Ovary (tissue), 7 donors: ENCODE measurements at regions not wholly inside any gene's neighbourhood (a gene's known extent, or its start where the extent isn't known, plus 50 kb on each side); places are given as distances from the start of the nearest gene placed in this dataset.
"Not testable (repeated sequence)": the region's sequence is repeated elsewhere in the genome, so short reads cannot be mapped to it uniquely, and the experiment has no call there.

Experiments
- DNase-seq, 5 donors: peaks; one replicate each; pipeline ENCODE4 v3.0.0-alpha.2; 2019 to 2020
- H3K27ac ChIP-seq, 2 donors: fragments of 200-600 bp; one replicate each; pipeline versions ENCODE4 v1.5.1 to v1.8.0; 2019 to 2022
- H3K27me3 ChIP-seq: fragments of 200-600 bp; one replicate; pipeline ENCODE4 v1.8.0; 2022
- H3K36me3 ChIP-seq: fragments of 200-600 bp; sonication (generic); one replicate; pipeline ENCODE4 v1.5.1; 2019
- H3K4me1 ChIP-seq: one replicate; pipeline ENCODE4 v1.8.1; 2013; ENCODE audit warnings: mild to moderate bottlenecking, moderate library complexity; ENCODE audit not compliant: insufficient read depth
- H3K4me3 ChIP-seq: fragments of 200-600 bp; sonication (generic); one replicate; pipeline ENCODE4 v1.5.1; 2017
- H3K9me3 ChIP-seq, 2 donors: fragments of 200-600 bp in 1 of 2; sonication (generic) in 1 of 2; one replicate each; pipeline versions ENCODE4 v1.5.1 to v1.8.1; 2013 to 2019; ENCODE audit warnings: mild to moderate bottlenecking in 1 of 2, moderate library complexity in 1 of 2
- CTCF ChIP-seq, 3 donors: fragments of 450-650 bp in 2 of 3; fragments of 200-600 bp in 1 of 3; IDR thresholded peaks; one replicate each; pipeline versions ENCODE4 v1.5.1 to v1.8.0; 2016 to 2022; ENCODE audit warnings: antibody characterized with exemption in 3 of 3, mild to moderate bottlenecking in 1 of 3
- EP300 ChIP-seq: sonication (generic); formaldehyde crosslinking; IDR thresholded peaks from one replicate; pipeline ENCODE4 v1.6.1; 2017; ENCODE audit warnings: antibody characterized with exemption
- POLR2A ChIP-seq: fragments of 450-650 bp; IDR thresholded peaks from one replicate; pipeline ENCODE4 v1.6.1; 2017; ENCODE audit warnings: antibody characterized with exemption, mild to moderate bottlenecking, moderate library complexity
- WGBS, 3 donors: extraction: QIAGEN DNeasy Blood & Tissue Kit in 1 of 3; methylation state at CpG; one replicate each; pipeline versions ENCODE4 v1.1.5 to v1.1.7; 2013 to 2017; 5-methylcytosine and 5-hydroxymethylcytosine counted together
- intact Hi-C, 4 donors: fragments of 100-400 bp; cut with DNase I; formaldehyde crosslinking; loops; one replicate each; pipeline versions ENCODE4 v1.11.0 to v1.15.1; 2022 to 2023
- donor health status: DM: no; HTN: no; CAD: no; lungs with moderate emphysema.
- donor health status: DM: no; HTN: no; CAD: no.
- donor health status: Bipolar disorder and iron deficiency.
- donor health status: DM: no; HTN: no; CAD: no.
- donor health status: DM: yes; HTN: yes; CAD: no.

GRCh38 chr12:89872922-89873630, 164.4 kb upstream of the ATP2B1 start:
- no peak for DNase-seq
- intact Hi-C loops, result no loop called here
- H3K27ac ChIP-seq, result no peak overlapping the region
- H3K36me3 ChIP-seq, result no peaks in the 10 kb centered on the region
- 78 to 95% (median 80%) methylated on average over 6 of the region's 6 CpGs for WGBS, 3 donors
- no peaks in the 10 kb centered on the region for H3K9me3 ChIP-seq
- H3K27me3 ChIP-seq, result no peaks in the 10 kb centered on the region
- H3K4me3 ChIP-seq, result no peak overlapping the region
- no peak for TF ChIP-seq EP300
- no peak for TF ChIP-seq POLR2A
- no peak for TF ChIP-seq CTCF (IDR thresholded peaks at IDR 0.05)
- H3K4me1 ChIP-seq, result no peaks in the 10 kb centered on the region

DNA sequence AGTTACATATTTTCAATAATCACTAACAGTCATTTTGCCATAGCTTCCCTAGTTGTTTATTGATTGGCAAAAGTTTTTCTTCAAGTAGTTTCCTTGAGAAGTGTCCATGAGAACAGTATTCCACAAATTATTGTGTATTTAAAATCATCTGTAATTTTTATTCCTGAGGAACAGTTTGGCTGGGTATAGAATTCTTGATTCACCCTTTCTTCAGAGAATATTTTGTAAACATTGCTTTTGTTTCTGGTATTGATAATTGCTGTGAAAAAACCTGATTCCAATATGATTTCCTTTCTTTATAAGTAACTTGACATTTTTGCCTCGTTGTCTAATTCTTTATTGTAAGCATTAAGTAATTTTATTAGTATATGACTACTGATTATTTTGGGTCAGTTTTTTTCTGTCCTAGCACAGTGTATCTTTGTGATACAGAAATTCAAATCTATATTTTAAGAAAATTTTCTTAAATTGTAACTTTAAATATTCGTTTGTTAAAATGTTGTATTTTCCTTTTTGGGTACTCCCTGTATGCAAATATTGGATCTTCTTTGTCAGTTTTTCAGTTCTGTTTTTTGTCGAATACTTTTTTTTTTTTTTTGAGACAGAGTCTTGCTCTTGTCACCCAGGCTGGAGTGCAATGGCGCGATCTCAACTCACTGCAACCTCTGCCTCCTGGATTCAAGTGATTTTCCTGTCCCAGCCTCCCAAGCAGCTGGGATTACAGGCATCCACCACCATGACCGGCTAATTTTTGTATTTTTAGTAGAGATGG, 162.0 kb upstream of the ATP2B1 start:
- intact Hi-C loops, result no loop called here
- Histone ChIP-seq H3K9me3 (no peaks in the 10 kb centered on the region), H3K4me3 (no peak overlapping the region), H3K4me1 (no peaks in the 10 kb centered on the region), H3K27ac (no peak overlapping the region), H3K36me3 (no peaks in the 10 kb centered on the region), H3K27me3 (no peaks in the 10 kb centered on the region)
- 80 to 81% (median 80%) methylated on average over 6 of the region's 6 CpGs for WGBS, 3 donors
- TF ChIP-seq POLR2A (no peak), EP300 (no peak), CTCF (IDR thresholded peaks at IDR 0.05) (no peak)
- no peak for DNase-seq

GRCh38 chr12:89867611-89868010, 159.0 kb upstream of the ATP2B1 start:
- DNase-seq, H3K27ac ChIP-seq, H3K4me3 ChIP-seq, intact Hi-C loops, H3K36me3 ChIP-seq, H3K9me3 ChIP-seq, H3K4me1 ChIP-seq, H3K27me3 ChIP-seq: not testable (repeated sequence)
- WGBS, 3 donors, result 91 to 95% (median 94%) methylated on average over 12 to 23 of the region's 23 CpGs

- intact Hi-C loops, result no loop called here
- Histone ChIP-seq H3K4me3 (no peak overlapping the region), H3K4me1 (no peaks in the 10 kb centered on the region), H3K9me3 (no peaks in the 10 kb centered on the region), H3K27ac (no peak overlapping the region), H3K36me3 (no peaks in the 10 kb centered on the region), H3K27me3 (no peaks in the 10 kb centered on the region)
- TF ChIP-seq POLR2A (no peak), CTCF (IDR thresholded peaks at IDR 0.05) (no peak), EP300 (no peak)
- DNase-seq, result no peak
- WGBS, 3 donors, result 59 to 80% (median 71%) methylated on average over 1 of the region's 1 CpG
These were observed 155.8 kb upstream of the ATP2B1 start for GRCh38 chr12:89864411-89864810.

DNA sequence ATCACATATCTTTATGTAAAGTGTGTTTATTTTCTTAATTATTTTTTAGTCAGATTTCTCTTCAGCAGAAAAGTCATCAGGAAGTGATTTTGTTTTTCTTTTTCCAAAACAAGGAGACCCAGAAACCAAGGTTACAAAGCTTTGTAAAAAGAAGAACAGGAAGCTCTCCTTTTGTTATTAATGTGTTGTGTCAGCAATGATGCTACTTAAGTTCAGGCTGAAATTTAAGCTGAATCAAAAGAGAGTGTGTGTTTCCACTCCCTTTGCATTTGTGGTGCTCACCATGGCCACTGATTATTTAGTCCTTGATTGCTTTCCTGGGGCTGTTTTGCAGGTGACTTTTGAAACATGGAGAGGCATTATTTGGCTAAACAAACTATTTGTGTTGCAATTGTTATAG, 155.3 kb upstream of the ATP2B1 start:
- Histone ChIP-seq H3K36me3 (no peaks in the 10 kb centered on the region), H3K27me3 (no peaks in the 10 kb centered on the region), H3K4me3 (no peak overlapping the region), H3K27ac (no peak overlapping the region), H3K4me1 (no peaks in the 10 kb centered on the region), H3K9me3 (no peaks in the 10 kb centered on the region)
- no peak for DNase-seq
- TF ChIP-seq POLR2A (no peak), CTCF (IDR thresholded peaks at IDR 0.05) (no peak), EP300 (no peak)
- intact Hi-C loops, result no loop called here
